HepG2 (cell line): ENCODE measurements at regions not wholly inside any gene's neighbourhood (a gene's known extent, or its start where the extent isn't known, plus 50 kb on each side); places are given as distances from the start of the nearest gene placed in this dataset.

ENCODE experiments used
- ATAC-seq: fragments of 200-7000 bp; cut with Tn5 transposase; 3 replicates; pipeline ENCODE4 v1.9.1; 2020; ENCODE audit warnings: mild to moderate bottlenecking, moderate library complexity
- BruUV-seq: library from RNA; stranded (reverse); fragments of 400-500 nt; replicated peaks from 2 replicates; lab custom pipeline; 2021; lab: Mats Ljungman, UMichigan
- CTCF ChIA-PET: fragments of 300-600 bp; formaldehyde crosslinking; extraction: SDS; loops from one replicate; lab custom pipeline; 2021; ENCODE audit warnings: low total read pairs, inconsistent platforms, low intra/inter-chr PET ratio; lab: Yijun Ruan, JAX
- POLR2A ChIA-PET: fragments of 350-600 bp; sonication (Branson Sonifier 250); formaldehyde crosslinking; loops from one replicate; lab custom pipeline; 2020; ENCODE audit warnings: antibody characterized with exemption, inconsistent platforms; lab: Yijun Ruan, JAX
- DNase-seq: peaks from one replicate; pipeline ENCODE4 v3.0.0-alpha.2; 2015; ENCODE audit warnings: low spot score
- FAIRE-seq: peaks from 3 replicates; lab custom pipeline; 2011; peaks lifted over from hg19 to GRCh38; lab: Jason Lieb, UNC
- H2AFZ ChIP-seq: one replicate; pipeline ENCODE4 v1.6.1; 2011; ENCODE audit warnings: low read length, inconsistent platforms
- H3K27ac ChIP-seq: fragments of 300-600 bp; 3 replicates; pipeline ENCODE4 v1.8.0; 2011; ENCODE audit warnings: mixed run types, mild to moderate bottlenecking, mixed read lengths, low read length, inconsistent platforms; ENCODE audit not compliant: insufficient read depth; ENCODE audit errors: extremely low read length
- H3K27me3 ChIP-seq, 2 experiments: fragments of 200-600 bp in 1 of 2; 2 replicates in 1 of 2; 3 replicates in 1 of 2; pipeline versions ENCODE4 v1.6.0 to v1.8.0; 2011; ENCODE audit warnings: low read length in 2 of 2, mild to moderate bottlenecking in 2 of 2, moderate library complexity in 2 of 2, inconsistent platforms in 1 of 2; ENCODE audit not compliant: insufficient read depth in 2 of 2, control insufficient read depth in 1 of 2
- H3K36me3 ChIP-seq, 2 experiments: fragments of 200-600 bp in 1 of 2; replicated peaks in 1 of 2; 2 replicates in 1 of 2; 3 replicates in 1 of 2; pipeline versions ENCODE4 v1.5.1 to v1.8.0; 2011; ENCODE audit warnings: low read length in 2 of 2, inconsistent platforms in 1 of 2; ENCODE audit not compliant: insufficient read depth in 2 of 2, control insufficient read depth in 1 of 2
- H3K4me1 ChIP-seq: 2 replicates; pipeline ENCODE4 v1.5.1; 2012; ENCODE audit warnings: low read length, inconsistent platforms; ENCODE audit not compliant: insufficient read depth
- H3K4me2 ChIP-seq: 2 replicates; pipeline ENCODE4 v1.6.0; 2011; ENCODE audit warnings: low read depth, low read length, inconsistent platforms
- H3K4me3 ChIP-seq, 3 experiments: fragments of 200-600 bp in 1 of 3; sonication (generic), shearing (Covaris generic) in 1 of 3; replicated peaks in 1 of 3; 2 replicates each; pipeline ENCODE4 v1.5.1; 2011 to 2016; ENCODE audit warnings: low read length in 3 of 3, inconsistent platforms in 2 of 3, low read depth in 2 of 3, mild to moderate bottlenecking in 2 of 3, control low read depth in 1 of 3, mixed read lengths in 1 of 3; ENCODE audit not compliant: insufficient read depth in 1 of 3
- H3K79me2 ChIP-seq: one replicate; pipeline ENCODE4 v1.6.1; 2011; ENCODE audit warnings: low read length, inconsistent platforms; ENCODE audit not compliant: insufficient read depth
- H3K9ac ChIP-seq: 2 replicates; pipeline ENCODE4 v1.6.0; 2011; ENCODE audit warnings: mild to moderate bottlenecking, low read depth, low read length, inconsistent platforms; ENCODE audit not compliant: insufficient read depth
- H3K9me3 ChIP-seq: 2 replicates; pipeline ENCODE4 v1.5.1; 2012; ENCODE audit warnings: mild to moderate bottlenecking, low read length
- H4K20me1 ChIP-seq: 2 replicates; pipeline ENCODE4 v1.6.0; 2011; ENCODE audit warnings: inconsistent platforms, mild to moderate bottlenecking, low read length, moderate library complexity; ENCODE audit not compliant: insufficient read depth
- ATM ChIP-seq: fragments of 450-650 bp; IDR thresholded peaks from 2 replicates; pipeline ENCODE4 v1.7.1; 2017; ENCODE audit warnings: mild to moderate bottlenecking, borderline replicate concordance
- DR1 ChIP-seq: sonication (generic); formaldehyde crosslinking; IDR thresholded peaks from 2 replicates; pipeline ENCODE4 v1.8.0; 2021; ENCODE audit warnings: mild to moderate bottlenecking, missing genetic modification reagents, inconsistent platforms
- MATR3 ChIP-seq: sonication (generic); formaldehyde crosslinking; IDR thresholded peaks from 2 replicates; pipeline ENCODE4 v1.4.0; 2020; ENCODE audit warnings: missing genetic modification reagents
- MAZ ChIP-seq, 2 experiments: sonication (generic) in 1 of 2; formaldehyde crosslinking in 1 of 2; IDR thresholded peaks; 2 replicates each; pipeline versions ENCODE4 v1.5.0 to v1.6.1; 2012 to 2020; ENCODE audit warnings: low read depth in 2 of 2, mild to moderate bottlenecking in 2 of 2, borderline replicate concordance in 1 of 2, improper control_type of control experiment in 1 of 2, low read length in 1 of 2, missing genetic modification reagents in 1 of 2, moderate library complexity in 1 of 2
- MED8 ChIP-seq: sonication (generic); formaldehyde crosslinking; IDR thresholded peaks from 2 replicates; pipeline ENCODE4 v1.8.1; 2023; ENCODE audit warnings: mild to moderate bottlenecking, missing genetic modification reagents; ENCODE audit not compliant: insufficient replicate concordance
- ZNF781 ChIP-seq: sonication (generic); formaldehyde crosslinking; IDR thresholded peaks from 2 replicates; pipeline ENCODE4 v1.5.1; 2020; ENCODE audit warnings: borderline replicate concordance, mild to moderate bottlenecking, missing genetic modification reagents; ENCODE audit errors: not compliant biosample characterization
- WGBS: methylation state at CpG from one replicate; pipeline ENCODE4 v1.1.6; 2017; ENCODE audit warnings: low lambda C conversion rate; 5-methylcytosine and 5-hydroxymethylcytosine counted together
- in situ Hi-C: cut with HindIII; loops from 2 replicates; pipeline ENCODE4 v1.10.0; 2017; ENCODE audit warnings: low pct_unique_long_range_greater_than_20kb; ENCODE audit not compliant: extremely low pct_ligation_motif_present
- intact Hi-C: fragments of 100-400 bp; cut with micrococcal nuclease; formaldehyde crosslinking; loops from one replicate; pipeline ENCODE4 v1.10.0; 2022; ENCODE audit not compliant: unreplicated experiment

GRCh38 chr1:223445402-223445801 is 52.2 kb downstream of the CCDC185 start:
- in situ Hi-C loops, result no loop called here

GRCh38 chr1:223453902-223454301 is 60.7 kb downstream of the CCDC185 start:
- FAIRE-seq (no peak), DNase-seq (no peak), ATAC-seq (no peak)
- no peaks in the 10 kb centered on the region for H3K79me2 ChIP-seq
- H3K9ac ChIP-seq, result no peak overlapping the region
- 50% methylated on average over 4 of the region's 4 CpGs for WGBS
- H3K27ac ChIP-seq, result no peak overlapping the region
- H3K27me3 ChIP-seq, result no peaks in the 10 kb centered on the region; a peak in 1 of 5 replicates
- H3K36me3 ChIP-seq, result no peaks in the 10 kb centered on the region
- no peaks in the 10 kb centered on the region for H3K4me1 ChIP-seq
- in situ Hi-C loops, result no loop called here
- no TSS peak for BruUV-seq
- intact Hi-C loops, result no loop called here
- TF ChIP-seq MAZ (IDR thresholded peaks at IDR 0.05; ENCODE audit: borderline replicate concordance, low read depth, low read length), result no peak
- no peak for TF ChIP-seq MAZ (CRISPR knock-in tag; IDR thresholded peaks at IDR 0.05; ENCODE audit: low read depth)
- no peak for TF ChIP-seq MED8
- TF ChIP-seq ATM, result no peak
- no peak for TF ChIP-seq ZNF781 (CRISPR knock-in tag)
- ChIA-PET POLR2A (no interaction called here), CTCF (no interaction called here)
- no peak overlapping the region for H2AFZ ChIP-seq
- H3K9me3 ChIP-seq, result no peaks in the 10 kb centered on the region
- no peak overlapping the region for H3K4me2 ChIP-seq
- H3K4me3 ChIP-seq, result no peak overlapping the region
- no peaks in the 10 kb centered on the region for H4K20me1 ChIP-seq

More at GRCh38 chr1:223445402-223445801, 52.2 kb downstream of the CCDC185 start:
- no peaks in the 10 kb centered on the region for H4K20me1 ChIP-seq
- no peaks in the 10 kb centered on the region for H3K79me2 ChIP-seq
- H3K4me2 ChIP-seq, result no peak overlapping the region
- no peaks in the 10 kb centered on the region for H3K4me1 ChIP-seq
- H3K4me3 ChIP-seq, result no peak overlapping the region
- no peak overlapping the region for H3K9ac ChIP-seq
- ChIA-PET POLR2A (no interaction called here), CTCF (no interaction called here)
- H3K27me3 ChIP-seq, result no peaks in the 10 kb centered on the region; a peak in 1 of 5 replicates
- DNase-seq (no peak), ATAC-seq (no peak), FAIRE-seq (no peak)
- no peak overlapping the region for H3K27ac ChIP-seq
- intact Hi-C loops, result no loop called here
- TF ChIP-seq MATR3 (CRISPR knock-in tag) (no peak), DR1 (CRISPR knock-in tag) (no peak)
- no TSS peak for BruUV-seq
- no peaks in the 10 kb centered on the region for H3K36me3 ChIP-seq
- no peak overlapping the region for H2AFZ ChIP-seq
- H3K9me3 ChIP-seq, result peaks cover 14% of the 10 kb centered on the region
- WGBS, result 5% methylated on average over 2 of the region's 2 CpGs
